Fibroblast of lung (primary cell): ENCODE measurements at regions not wholly inside any gene's neighbourhood (a gene's known extent, or its start where the extent isn't known, plus 50 kb on each side); places are given as distances from the start of the nearest gene placed in this dataset.
A peak's percentile ranks its signal among the peaks of the same experiment; 100 is the strongest.

Experiments
- CTCF ChIP-seq, 2 donors: IDR thresholded peaks in 1 of 2; conservative IDR thresholded peaks in 1 of 2; 1 replicate in 1 of 2; 2 replicates in 1 of 2; pipeline ENCODE4 v1.5.1; 2011 to 2012; ENCODE audit warnings: low read length in 2 of 2, control low read depth in 1 of 2, inconsistent platforms in 1 of 2, low read depth in 1 of 2, mild to moderate bottlenecking in 1 of 2
- EZH2 ChIP-seq: IDR thresholded peaks from 2 replicates; pipeline ENCODE4 v1.5.1; 2012; ENCODE audit warnings: low read length, control low read depth, mild to moderate bottlenecking; ENCODE audit errors: missing control alignments

DNA sequence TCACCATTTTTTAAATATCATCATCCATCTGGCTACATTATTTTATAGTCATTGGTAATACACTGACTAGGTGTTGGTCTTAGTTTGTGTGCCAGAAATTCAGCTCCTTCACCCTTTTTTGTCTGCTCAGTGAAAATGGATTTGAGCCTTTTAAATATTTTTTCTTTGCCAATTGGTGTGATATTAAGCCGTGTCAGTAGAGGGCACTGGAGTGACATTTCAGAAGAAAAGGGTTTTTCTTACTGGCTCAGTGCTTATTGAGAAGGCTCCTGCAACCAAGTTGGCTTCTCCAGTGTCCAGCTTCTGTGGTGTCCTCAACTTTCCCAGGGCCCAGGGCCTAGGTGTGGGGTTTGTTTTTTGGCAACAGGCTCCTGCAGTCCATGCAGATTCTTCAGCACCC, 546.6 kb downstream of the DACH1 start:
- TF ChIP-seq CTCF (conservative IDR thresholded peaks at IDR 0.05 in 1 of 2, IDR thresholded peaks at IDR 0.05 in 1 of 2; ENCODE audit: low read depth in 1 of 2, low read length in 2 of 2) (peak; percentile 41 to 57), EZH2 (no peak)
